ENCODE measurements at regions not wholly inside any gene's neighbourhood (a gene's known extent, or its start where the extent isn't known, plus 50 kb on each side); places are given as distances from the start of the nearest gene placed in this dataset.
"Not testable (repeated sequence)": the region's sequence is repeated elsewhere in the genome, so short reads cannot be mapped to it uniquely, and the experiment has no call there.

GRCh38 chr15:81886080-81886479 is 159.7 kb downstream of the MEX3B start:
- no peak for DNase-seq
- intact Hi-C loops (cut with DNase I): no loop called here
- no peak for ATAC-seq (ENCODE audit: poor library complexity)

GRCh38 chr15:81885135-81885534 is 160.7 kb downstream of the MEX3B start:
- DNase-seq: no peak
- ATAC-seq (ENCODE audit: poor library complexity): no peak
- intact Hi-C loops (cut with DNase I): no loop called here

- no peak for ATAC-seq (ENCODE audit: poor library complexity)
- DNase-seq: no peak
- intact Hi-C loops (cut with DNase I): no loop called here
These were observed 163.3 kb downstream of the MEX3B start for GRCh38 chr15:81882504-81882903.

GRCh38 chr15:81880833-81881232 is 165.0 kb downstream of the MEX3B start:
- DNase-seq (no peak), ATAC-seq (ENCODE audit: poor library complexity) (no peak)
- intact Hi-C loops (cut with DNase I): no loop called here

GRCh38 chr15:81880314-81880713 is 165.5 kb downstream of the MEX3B start:
- DNase-seq: no peak
- intact Hi-C loops (cut with DNase I): no loop called here
- ATAC-seq (ENCODE audit: poor library complexity): no peak

GRCh38 chr15:81875717-81876116 is 170.1 kb downstream of the MEX3B start:
- intact Hi-C loops (cut with DNase I); ATAC-seq (ENCODE audit: poor library complexity); DNase-seq: not testable (repeated sequence)

GRCh38 chr15:81870746-81871106 is 175.1 kb downstream of the MEX3B start:
- intact Hi-C loops (cut with DNase I); DNase-seq; ATAC-seq (ENCODE audit: poor library complexity): not testable (repeated sequence)

GRCh38 chr15:81870062-81870745 is 175.6 kb downstream of the MEX3B start:
- intact Hi-C loops (cut with DNase I); ATAC-seq (ENCODE audit: poor library complexity); DNase-seq: not testable (repeated sequence)

GRCh38 chr15:81869161-81869954 is 176.5 kb downstream of the MEX3B start:
- intact Hi-C loops (cut with DNase I): no loop called here
- no peak for DNase-seq
- ATAC-seq (ENCODE audit: poor library complexity): no peak

GRCh38 chr15:81865850-81866537 is 179.8 kb downstream of the MEX3B start:
- no peak for ATAC-seq (ENCODE audit: poor library complexity)
- intact Hi-C loops (cut with DNase I): no loop called here

GRCh38 chr15:81863162-81863561 is 182.7 kb downstream of the MEX3B start:
- intact Hi-C loops (cut with DNase I): no loop called here
- DNase-seq (no peak), ATAC-seq (ENCODE audit: poor library complexity) (no peak)

More at GRCh38 chr15:81865850-81866537, 179.8 kb downstream of the MEX3B start:
- DNase-seq: no peak

- no peak for ATAC-seq (ENCODE audit: poor library complexity)
- intact Hi-C loops (cut with DNase I): no loop called here
- no peak for DNase-seq
These were observed 185.9 kb downstream of the MEX3B start for GRCh38 chr15:81859737-81860516.

GRCh38 chr15:81858586-81858985 is 187.2 kb downstream of the MEX3B start:
- DNase-seq (no peak), ATAC-seq (ENCODE audit: poor library complexity) (no peak)
- intact Hi-C loops (cut with DNase I): no loop called here

GRCh38 chr15:81858136-81858535 is 187.7 kb downstream of the MEX3B start:
- no peak for DNase-seq
- intact Hi-C loops (cut with DNase I): no loop called here
- ATAC-seq (ENCODE audit: poor library complexity): no peak

GRCh38 chr15:81856634-81857026 is 189.2 kb downstream of the MEX3B start:
- ATAC-seq (ENCODE audit: poor library complexity): no peak

GRCh38 chr15:81856001-81856633 is 189.7 kb downstream of the MEX3B start:
- intact Hi-C loops (cut with DNase I): no loop called here
- DNase-seq (no peak), ATAC-seq (ENCODE audit: poor library complexity) (no peak)

More at GRCh38 chr15:81856634-81857026, 189.2 kb downstream of the MEX3B start:
- DNase-seq: no peak
- intact Hi-C loops (cut with DNase I): no loop called here

GRCh38 chr15:81853150-81853748 is 192.6 kb downstream of the MEX3B start:
- ATAC-seq (ENCODE audit: poor library complexity) (no peak), DNase-seq (no peak)
- intact Hi-C loops (cut with DNase I): no loop called here

All from Right ventricle myocardium superior (tissue), 1 donor.